ENCODE measurements at regions not wholly inside any gene's neighbourhood (a gene's known extent, or its start where the extent isn't known, plus 50 kb on each side); places are given as distances from the start of the nearest gene placed in this dataset.

DNA sequence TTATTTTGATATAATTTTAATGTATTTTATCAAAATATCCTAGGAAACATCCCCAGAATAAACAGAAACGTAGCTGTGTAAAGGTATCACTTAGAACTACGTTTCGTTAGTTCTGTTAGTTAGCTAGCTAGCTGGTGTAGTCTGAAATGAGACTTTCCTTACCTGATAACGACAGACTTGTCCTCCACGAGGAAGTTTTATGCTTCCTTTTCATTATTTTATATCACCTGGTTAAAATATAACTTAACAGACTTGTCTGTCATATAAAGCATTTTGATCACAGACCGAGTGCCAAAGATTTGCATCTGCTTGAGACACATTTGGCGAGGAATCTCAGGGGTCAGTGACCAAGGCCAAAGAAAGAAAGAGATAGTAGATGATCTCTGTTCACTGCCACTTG lies 829.5 kb downstream of the VGLL3 start:
- TF ChIP-seq, protein P1, sequence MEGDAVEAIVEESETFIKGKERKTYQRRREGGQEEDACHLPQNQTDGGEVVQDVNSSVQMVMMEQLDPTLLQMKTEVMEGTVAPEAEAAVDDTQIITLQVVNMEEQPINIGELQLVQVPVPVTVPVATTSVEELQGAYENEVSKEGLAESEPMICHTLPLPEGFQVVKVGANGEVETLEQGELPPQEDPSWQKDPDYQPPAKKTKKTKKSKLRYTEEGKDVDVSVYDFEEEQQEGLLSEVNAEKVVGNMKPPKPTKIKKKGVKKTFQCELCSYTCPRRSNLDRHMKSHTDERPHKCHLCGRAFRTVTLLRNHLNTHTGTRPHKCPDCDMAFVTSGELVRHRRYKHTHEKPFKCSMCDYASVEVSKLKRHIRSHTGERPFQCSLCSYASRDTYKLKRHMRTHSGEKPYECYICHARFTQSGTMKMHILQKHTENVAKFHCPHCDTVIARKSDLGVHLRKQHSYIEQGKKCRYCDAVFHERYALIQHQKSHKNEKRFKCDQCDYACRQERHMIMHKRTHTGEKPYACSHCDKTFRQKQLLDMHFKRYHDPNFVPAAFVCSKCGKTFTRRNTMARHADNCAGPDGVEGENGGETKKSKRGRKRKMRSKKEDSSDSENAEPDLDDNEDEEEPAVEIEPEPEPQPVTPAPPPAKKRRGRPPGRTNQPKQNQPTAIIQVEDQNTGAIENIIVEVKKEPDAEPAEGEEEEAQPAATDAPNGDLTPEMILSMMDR (IDR thresholded peaks at IDR 0.05 in 2 of 3, conservative IDR thresholded peaks at IDR 0.05 in 1 of 3; ENCODE audit: control insufficient read depth in 2 of 3, extremely low read depth in 1 of 3, insufficient read depth in 1 of 3, low read depth in 3 of 3, low read length in 3 of 3): no peak
- no peak for TF ChIP-seq EZH2 (IDR thresholded peaks at IDR 0.05; ENCODE audit: borderline replicate concordance, control insufficient read depth, low read depth, low read length)
